DMS53 (cell line): ENCODE measurements at regions not wholly inside any gene's neighbourhood (a gene's known extent, or its start where the extent isn't known, plus 50 kb on each side); places are given as distances from the start of the nearest gene placed in this dataset.

Experiments used
- DNase-seq: peaks from one replicate; lab custom pipeline; 2025; lab: John Stamatoyannopoulos, UW

- DNase-seq, result no peak
Measured at GRCh38 chr10:117927871-117928270, 118.9 kb downstream of the RAB11FIP2 start.

- DNase-seq, result no peak
Measured at GRCh38 chr10:117928281-117928680, 118.5 kb downstream of the RAB11FIP2 start.

- no peak for DNase-seq
Measured at GRCh38 chr10:117928741-117929140, 118.0 kb downstream of the RAB11FIP2 start.

GRCh38 chr10:117929327-117930067, 117.2 kb downstream of the RAB11FIP2 start:
- DNase-seq, result no peak

GRCh38 chr10:117931078-117931477, 115.7 kb downstream of the RAB11FIP2 start:
- DNase-seq, result no peak

- no peak for DNase-seq
Measured at GRCh38 chr10:117933036-117933435, 113.7 kb downstream of the RAB11FIP2 start.

DNA sequence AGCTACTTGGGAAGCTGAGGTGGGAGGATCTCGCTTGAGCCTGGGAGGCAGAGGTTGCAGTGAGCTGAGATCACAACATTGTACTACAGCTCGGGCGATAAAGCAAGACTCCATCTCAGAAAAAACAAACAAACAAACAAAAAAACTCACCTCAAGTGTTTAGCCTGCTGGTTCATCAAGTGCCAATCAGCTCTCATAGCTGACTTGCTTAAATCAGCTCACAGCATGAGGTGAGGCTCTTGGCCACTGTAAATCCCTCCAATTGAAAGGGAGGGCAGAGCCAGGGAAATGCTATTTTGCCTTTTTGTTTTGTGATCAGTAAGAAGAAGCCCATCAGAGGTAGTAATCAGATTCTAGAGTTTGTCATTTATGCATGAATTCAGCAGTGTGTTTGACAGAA, 112.3 kb downstream of the RAB11FIP2 start:
- no peak for DNase-seq

- no peak for DNase-seq
Measured at GRCh38 chr10:117936141-117936540, 110.6 kb downstream of the RAB11FIP2 start.

- no peak for DNase-seq
Measured at GRCh38 chr10:117936566-117936965, 110.2 kb downstream of the RAB11FIP2 start.

DNA sequence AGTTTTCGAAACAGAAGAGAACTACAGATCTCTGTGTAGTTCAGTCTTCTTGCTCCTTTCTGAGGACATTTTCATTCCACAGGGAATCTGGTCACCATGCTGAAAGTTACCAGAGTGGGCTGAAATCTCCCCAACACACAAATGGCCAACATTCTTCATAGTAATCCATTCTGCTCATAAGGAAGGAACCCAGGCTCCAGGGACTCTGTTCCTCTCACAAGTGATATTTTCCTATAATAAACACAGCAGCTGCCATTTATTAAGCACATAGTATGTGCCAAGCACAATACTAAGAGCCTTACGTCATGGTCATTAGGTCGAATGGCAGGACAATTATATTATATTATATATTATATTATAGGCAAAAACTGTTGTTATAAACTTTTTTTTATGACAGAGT, 109.8 kb downstream of the RAB11FIP2 start:
- DNase-seq, result no peak

- no peak for DNase-seq
Measured at GRCh38 chr10:117938104-117938503, 108.6 kb downstream of the RAB11FIP2 start.

GRCh38 chr10:117942226-117942625, 104.5 kb downstream of the RAB11FIP2 start:
- DNase-seq, result no peak

GRCh38 chr10:117944676-117945447, 101.9 kb downstream of the RAB11FIP2 start:
- no peak for DNase-seq

DNA sequence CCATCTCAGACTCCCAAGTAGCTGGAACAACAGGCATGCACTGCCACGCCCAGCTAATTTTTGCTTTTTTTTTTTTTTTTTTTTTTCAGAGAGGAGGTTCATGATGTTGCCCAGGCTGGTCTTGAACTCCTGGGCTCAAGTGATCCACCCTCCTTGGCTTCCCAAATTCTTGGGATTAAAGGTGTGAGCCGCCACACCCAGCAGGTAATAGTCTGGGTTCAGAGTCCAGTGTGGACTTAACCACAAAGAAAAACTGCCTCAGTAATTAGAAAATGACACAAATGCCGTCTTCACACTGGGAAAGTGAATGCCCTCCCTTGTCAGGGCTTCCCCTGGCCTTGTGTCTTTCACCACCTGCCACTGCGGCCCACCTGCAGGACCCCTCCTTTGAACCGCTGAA, 101.1 kb downstream of the RAB11FIP2 start:
- DNase-seq, result no peak

DNA sequence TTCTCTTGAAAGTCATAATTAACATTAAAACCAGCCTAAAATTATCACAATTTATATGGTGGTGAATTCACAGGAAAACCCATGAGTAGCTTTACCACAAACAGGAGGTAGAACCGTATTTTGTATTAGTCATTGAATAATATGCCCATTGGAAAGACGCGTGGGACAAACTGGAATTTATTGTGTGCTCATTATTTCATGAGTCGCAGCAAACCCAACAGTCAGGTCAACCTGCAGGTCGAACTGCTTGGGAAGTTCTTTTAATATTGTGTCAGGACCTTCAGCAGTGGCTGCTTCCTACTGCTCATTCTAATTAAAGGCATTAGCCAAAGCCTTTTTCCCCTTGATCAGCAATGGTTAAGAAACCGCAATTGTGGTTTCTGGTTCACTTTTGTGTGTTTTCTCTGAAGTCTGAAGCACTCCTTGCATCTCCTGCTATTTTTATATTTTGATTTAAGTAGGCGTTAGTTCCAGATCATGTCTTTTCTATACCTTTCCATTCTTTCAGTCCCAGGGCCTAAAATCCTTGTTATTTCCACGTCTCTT, 100.1 kb downstream of the RAB11FIP2 start:
- DNase-seq, result no peak

DNA sequence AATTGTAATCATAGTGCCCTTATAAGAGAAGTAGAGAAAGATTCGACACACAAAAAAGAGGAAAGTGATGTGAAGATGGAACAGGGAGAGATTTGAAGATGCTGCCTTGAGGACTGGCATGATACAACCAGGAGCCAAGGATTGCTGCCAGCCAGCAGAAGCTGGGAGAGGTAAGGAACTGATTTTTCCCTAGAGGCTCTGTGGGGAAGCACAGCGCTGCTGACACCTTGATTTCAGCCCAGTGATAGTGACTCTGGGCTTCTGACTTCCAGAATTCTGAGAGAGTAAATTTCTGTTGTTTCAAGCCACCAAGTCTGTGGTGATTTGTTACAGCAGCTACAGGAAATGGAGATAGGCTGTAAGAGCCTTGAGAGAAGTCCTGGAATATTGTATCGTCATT, 98.2 kb downstream of the RAB11FIP2 start:
- no peak for DNase-seq

GRCh38 chr10:117950408-117950807, 96.3 kb downstream of the RAB11FIP2 start:
- peak; percentile 84 for DNase-seq
